T1000 (cell line): ENCODE measurements at regions not wholly inside any gene's neighbourhood (a gene's known extent, or its start where the extent isn't known, plus 50 kb on each side); places are given as distances from the start of the nearest gene placed in this dataset.
"Not testable (repeated sequence)": the region's sequence is repeated elsewhere in the genome, so short reads cannot be mapped to it uniquely, and the experiment has no call there.

Source experiments
- DNase-seq: peaks from one replicate; lab custom pipeline; 2025; ENCODE audit warnings: mixed read lengths; lab: John Stamatoyannopoulos, UW

DNA sequence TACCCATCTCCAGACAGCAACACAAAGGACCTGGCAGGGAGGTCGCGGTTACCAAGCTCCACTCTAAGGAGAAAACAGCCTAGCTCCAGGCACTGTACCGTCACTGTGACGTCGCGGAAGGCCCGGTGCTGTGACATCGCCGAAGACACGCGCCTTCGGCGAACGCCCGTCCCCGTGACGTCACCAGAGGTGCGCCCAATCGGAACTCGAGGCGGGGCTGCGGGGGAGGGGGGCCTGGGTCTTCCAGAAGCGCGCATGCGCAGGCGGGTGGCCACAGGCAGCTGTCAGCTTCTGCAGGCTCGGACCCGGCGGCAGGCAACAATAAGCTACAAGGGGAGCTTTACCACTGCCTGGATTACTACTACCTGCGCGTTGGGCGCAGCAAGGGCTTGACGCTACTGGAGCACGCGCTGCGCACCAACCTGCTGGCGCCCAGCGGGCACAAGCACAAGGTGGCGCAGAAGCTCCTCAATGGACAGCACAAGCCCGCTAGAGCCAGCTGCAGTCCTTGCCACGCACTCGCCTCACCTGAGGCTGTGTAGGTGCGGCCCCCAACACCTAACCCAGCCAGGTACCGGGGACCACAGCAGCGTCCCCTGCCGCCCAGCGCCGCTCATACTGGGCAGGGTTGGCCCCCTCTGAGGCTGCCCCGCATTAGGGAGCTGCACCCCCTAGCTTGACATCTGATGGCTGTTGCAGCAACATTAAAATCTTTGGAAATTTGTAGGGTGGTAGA is 208.4 kb downstream of the TPST1 start:
- peak; percentile 69 for DNase-seq

DNA sequence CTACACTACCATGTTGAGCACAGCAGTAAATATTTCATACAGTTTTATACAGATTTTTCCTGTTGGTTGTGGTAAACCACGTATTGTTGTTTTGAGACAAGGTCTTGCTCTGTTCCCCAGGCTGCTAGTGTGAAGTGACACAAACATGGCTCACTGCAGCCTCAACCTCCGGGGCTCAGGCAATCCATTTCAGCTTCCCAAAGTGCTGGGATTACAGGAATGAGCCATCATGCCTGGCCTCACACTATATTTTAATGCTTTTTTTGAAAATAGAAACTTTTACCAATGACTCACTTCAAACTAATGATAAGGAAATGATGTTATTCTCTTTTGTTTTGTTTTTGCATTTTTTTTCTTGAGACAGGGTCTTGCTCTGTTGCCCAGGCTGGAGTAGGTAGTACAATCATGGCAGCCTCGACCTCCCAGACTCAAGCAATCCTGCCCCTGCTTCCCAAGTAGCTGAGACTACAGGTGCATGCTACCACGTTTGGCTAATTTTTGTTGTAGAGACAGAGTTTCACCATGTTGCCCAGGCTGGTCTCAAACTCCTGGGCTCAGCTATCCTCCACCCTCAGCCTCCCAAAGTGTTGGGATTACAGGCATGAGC is 210.6 kb downstream of the TPST1 start:
- no peak for DNase-seq

DNA sequence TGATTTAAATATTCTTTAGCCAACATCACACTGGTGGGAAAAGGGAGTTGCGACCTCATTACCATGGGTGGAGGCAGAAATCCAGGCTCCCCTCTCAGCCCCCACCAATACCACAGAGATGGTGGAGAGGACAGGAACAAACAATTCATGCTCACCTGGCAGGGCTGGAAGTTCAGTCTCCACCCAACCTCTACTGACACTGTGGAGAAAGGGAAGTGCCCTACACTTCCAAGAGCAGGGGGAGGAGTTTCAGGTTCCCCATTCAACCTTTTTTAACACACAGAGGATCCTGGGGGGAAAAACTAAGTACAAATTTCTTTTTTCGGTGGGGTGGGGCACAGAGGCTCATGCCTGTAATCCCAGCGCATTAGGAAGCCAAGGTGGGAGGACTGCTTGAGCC is 210.1 kb upstream of the KCTD7 start:
- no peak for DNase-seq

DNA sequence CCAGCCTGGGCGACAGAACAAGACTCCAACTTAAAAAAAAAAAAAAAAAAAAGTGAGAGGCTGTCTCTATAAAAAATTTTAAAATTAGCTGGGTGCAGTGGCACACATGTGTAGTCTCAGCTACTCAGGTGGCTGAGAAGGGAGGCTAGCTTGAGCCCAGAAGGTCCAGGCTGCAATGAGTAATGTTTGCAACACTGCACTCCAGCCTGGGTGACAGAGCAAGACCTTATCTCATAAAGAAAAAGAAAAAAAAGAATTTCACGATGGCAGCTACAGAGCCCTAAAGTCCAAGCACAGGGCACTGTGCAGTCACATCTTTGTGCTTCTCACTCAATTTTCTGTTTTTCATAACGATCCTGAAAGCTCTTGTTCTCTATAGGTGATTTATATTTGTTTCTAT is 209.5 kb upstream of the KCTD7 start:
- no peak for DNase-seq

DNA sequence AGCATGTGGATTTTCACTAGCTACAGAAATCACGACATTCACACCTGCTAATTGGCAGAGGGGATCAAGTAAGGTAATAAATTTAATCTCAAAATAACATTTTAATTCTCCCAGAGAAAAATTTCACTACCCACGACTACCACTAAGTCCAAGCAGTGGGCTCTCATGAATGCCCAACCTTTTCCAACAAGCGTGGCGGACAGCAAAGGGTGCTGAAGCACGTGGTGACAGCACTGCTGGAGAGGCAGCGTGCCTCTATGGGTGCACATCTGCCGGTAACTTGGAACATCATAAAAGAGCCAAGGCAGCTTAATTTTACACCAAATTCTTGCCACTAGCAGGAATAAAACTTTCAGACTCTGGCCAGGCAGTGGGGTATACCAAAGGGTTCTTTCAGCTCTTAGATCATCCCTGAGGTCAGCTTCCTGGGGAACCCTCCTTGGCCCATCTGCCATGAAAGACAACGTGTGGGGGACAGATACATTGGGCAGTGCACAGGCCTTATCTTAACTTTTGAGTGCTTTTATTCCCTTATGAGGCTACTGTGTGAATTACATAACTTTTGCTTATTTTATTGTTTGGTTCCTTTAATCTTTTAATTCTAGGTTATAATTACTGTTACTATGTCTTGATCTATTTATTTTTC is 206.7 kb upstream of the KCTD7 start:
- no peak for DNase-seq

DNA sequence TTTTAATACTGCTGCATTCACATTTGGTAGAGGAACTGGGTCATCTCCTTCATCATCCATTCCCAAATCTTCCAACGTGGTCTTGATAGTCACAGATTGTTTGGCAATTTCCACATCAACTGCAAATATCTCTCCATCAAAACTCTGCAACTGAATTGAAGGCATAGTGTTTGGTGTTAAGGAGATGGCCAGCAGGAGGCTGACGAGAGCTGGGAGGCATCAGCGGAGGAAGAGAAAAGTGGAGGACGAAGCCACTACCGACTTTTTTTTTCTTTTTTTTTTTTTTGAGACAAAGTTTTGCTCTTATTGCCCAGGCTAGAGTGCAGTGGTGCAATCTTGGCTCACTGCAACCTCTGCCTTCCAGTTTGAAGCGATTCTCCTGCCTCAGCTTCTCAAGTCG is 205.0 kb upstream of the KCTD7 start:
- no peak for DNase-seq

DNA sequence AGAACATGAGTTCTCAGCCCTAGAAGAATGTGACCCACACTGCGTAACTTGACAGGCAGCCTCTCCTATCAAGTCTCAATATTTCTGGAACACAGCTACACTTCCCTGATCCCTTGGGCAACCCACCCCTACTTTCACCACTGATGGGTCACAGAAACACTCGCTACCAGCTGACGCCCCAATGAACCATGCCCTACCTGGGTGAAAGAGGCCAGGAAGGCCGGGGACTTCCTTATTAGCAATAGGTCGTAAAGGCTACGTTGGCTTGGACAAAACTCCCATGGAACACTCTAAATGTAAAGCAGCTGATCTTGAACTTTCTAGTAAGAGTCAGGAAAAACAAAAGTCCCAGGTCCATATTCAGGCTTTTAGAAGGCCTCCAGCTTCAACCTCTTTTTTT is 202.3 kb upstream of the KCTD7 start:
- DNase-seq = no peak

DNA sequence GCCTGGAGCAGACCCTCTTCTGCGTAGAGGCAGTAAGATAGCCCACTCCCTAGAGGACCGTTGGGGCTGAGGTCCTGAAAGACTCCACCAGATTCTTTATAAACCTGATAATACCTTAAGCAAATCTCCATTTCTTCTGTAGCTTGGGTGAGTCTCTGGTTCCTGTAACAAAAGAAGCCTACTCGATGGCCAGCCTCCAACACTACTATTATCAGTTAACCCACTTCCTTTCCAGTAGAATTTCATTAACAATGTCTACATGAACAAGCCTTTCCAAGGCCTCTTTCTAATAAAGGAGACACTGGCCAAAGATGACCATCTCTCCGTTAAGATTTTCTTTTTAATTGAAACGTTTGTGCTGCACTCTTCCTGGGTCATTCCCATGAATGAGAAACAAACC is 201.7 kb upstream of the KCTD7 start:
- no peak for DNase-seq

DNA sequence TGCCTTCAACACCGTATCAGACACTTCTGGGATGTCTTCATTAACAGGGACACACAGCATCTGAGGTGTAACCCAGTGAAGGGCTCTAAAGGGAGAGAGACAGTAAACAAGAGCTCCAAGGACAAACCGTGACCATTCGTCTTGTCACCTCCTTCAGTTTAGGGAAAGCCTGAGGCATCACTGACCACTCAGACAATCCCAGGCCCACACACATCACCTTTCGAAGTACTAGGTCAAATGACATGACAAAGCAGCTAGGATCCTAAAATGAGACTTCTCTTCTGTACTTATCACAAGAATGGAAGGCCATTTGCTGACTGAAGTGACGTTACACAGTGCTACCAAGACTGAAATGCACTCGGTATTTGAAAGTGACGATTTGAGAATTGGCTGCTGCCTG is 200.7 kb upstream of the KCTD7 start:
- no peak for DNase-seq

DNA sequence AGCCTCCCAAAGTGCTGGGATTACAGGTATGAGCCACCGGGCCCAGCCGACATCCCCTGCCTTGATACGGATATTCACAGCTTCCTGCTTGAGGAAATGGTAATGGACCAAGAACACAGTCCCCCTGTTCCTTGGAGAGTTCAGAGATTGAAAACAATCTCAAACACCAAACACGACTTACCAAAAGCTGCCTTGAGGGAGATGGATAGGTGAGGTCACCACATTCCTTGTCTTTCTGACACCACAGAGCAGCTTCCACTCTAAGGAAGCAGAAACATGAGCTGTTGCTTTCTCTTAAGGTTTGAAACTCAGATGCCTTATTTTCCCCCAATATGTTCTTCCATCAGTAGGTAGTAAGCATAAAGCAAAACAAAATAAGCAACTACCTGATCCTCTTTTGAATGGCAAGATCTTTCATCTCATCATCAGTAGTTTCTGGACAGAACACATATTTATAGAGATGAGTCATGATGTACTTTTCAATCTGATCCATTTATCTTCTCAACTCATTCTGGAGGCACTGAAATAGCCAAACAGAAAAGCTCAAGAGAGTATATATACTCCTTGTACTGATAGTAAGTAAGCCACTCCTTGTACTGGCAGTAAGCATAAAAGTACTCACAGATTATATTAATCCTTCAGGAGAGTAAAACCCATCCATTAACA is 199.1 kb upstream of the KCTD7 start:
- DNase-seq = no peak

DNA sequence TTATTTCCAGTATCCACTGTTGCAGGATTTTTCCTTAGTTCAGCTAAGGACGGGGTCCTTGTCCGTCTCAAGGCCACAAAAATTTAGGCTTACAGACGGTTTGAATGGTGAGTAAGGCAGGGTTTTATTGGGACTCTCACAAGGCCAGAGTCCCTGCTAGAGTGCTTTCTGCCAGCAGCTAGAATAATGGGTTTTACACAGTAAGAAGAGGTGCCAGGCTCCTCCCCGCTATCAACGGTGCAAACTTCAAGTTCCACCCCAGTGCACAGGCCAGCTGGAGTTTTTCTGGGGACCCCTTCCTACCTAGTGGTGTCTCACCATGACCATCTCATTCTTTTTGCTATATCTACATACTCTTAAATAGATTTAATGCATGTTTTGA is 198.5 kb upstream of the KCTD7 start:
- no peak for DNase-seq

DNA sequence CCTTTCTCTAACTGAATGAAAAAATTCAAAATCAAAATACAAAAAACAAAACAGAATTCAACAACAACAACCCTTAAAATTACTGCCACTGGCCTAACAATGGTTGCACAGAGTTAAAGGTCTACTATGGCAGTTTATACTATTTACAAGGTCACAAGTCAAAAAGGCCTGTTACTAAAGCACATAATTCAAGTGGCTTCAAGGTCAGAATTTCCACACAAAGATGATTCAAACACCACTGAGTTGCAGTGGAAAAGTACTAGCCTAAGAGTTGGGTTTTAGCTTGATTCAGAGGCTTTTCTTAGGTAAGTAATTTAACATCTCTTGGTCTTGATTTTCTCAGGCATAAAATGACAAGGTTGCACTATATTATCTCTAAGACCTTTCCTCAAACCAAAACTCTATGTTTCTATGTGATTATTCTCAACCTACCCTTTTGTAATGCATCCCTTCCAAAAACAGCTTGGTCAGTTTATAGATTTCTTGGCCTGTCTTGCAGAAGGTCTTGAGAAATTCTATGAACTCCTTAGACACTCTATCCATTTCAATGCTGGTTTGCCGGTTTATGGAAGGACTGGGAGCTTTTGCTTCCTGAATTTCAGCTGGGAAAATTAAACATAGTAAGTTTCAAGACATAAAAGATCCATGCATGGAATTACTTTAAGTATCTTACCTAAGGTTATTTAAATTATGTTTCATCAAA is 189.8 kb upstream of the KCTD7 start:
- not testable (repeated sequence) for DNase-seq

DNA sequence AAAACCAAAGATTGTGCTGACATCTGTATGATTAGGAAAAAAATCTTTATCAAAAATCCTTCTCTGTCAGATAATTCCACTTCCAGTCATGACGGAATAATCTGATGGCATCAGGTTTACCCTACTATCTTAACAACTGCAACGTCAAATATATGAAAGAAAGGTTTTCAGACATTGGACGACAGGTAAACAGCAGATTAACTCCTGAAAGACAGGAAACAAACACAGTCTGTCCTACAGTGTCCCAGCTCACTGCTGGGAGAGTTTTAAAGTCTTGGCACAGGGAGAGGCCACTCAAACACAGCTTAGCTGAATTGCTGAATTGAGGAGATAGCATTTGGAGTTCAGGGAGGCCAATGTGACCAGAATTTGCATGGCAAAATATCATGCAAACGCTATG is 186.3 kb upstream of the KCTD7 start:
- no peak for DNase-seq

DNA sequence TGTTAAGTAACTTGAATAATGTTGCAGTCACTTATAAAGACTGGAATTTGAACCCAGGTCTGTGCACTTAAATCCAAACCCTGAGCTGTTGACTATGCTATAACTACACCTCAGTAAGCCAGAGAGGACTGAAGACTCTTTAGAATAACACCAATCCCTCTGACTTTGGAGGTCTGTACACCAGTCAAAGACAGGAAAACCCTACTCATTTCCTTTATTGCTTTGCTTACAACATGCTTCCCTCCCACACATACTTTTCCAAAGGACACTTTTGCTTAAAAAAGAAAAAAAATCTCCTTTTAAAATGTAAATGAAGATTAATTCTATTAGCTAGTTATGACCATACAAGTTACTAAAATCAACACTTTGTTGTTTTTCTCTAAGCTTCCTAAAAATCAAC is 184.7 kb upstream of the KCTD7 start:
- no peak for DNase-seq

DNA sequence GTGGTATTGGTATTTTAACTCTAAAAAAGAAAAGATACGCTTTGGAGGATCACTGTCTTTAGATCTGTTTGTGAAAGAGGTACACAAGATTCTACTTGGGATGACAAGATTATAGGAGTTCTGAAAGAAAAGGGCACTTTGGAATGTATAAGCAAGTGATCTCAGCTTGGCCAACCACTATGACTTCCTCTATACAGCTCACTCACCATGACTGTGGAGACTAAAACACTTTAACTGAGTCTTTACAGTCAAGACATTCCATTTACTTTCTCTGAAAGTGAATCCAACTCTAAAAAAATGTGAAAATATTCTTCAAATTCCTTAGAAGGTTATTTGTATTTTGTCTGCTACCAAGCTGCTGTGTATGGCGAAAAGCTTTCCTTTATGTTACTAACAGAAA is 181.7 kb upstream of the KCTD7 start:
- not testable (repeated sequence) for DNase-seq

DNA sequence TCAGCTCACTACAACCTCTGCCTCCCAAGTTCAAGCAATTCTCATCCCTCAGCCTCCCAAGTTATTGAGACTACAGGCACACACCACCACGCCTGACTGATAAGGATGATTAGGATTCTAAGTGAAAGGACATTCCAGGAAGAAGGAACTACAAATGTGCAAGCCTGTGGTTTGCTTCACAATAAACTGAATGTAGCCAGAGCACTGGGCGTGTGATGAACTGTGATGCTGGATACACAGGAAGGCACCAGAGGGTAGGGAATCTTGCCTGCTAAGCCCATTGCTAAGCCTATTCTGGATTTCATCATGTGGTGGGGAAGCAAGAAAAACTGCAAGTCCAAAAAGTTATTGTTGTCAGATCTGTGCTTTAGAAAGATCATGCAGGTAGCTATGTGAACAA is 177.9 kb upstream of the KCTD7 start:
- not testable (repeated sequence) for DNase-seq

DNA sequence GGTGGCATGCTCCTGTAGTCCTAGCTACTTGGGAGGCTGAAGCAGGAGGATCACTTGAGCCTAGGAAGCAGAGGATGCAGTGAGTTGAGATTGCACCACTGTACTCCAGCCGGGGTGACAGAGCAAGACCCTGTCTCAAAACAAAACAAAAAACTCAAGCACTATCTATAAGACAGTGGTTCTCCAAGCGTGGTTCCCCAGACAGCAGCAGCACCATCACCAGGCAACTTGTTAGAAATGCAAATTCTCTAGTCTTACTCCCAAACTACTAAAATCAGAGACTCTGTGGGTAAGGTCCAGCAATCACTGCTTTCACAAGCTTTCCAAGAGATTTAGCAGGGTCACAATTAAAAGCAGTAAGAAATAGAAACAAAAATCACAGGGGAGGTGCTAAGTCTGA is 177.0 kb upstream of the KCTD7 start:
- not testable (repeated sequence) for DNase-seq

DNA sequence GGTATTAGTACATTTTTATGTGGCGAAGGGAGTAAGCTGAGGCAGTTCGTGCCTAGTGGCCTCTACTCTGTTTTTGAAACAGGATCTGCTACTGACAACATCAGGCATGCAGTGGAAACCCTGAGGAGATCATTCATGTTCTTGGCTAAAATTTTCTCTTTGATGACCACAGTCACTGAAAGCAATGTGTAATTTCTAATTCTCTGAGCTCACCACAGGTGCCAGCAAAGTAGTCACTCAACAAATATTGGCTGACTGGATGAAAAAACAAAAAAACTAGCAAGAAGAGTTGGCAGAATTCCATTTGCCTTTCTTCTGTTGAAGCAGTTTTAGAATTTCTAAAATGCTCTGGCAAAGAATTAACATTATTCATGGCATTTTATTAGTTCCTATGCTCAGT is 176.5 kb upstream of the KCTD7 start:
- DNase-seq = no peak

DNA sequence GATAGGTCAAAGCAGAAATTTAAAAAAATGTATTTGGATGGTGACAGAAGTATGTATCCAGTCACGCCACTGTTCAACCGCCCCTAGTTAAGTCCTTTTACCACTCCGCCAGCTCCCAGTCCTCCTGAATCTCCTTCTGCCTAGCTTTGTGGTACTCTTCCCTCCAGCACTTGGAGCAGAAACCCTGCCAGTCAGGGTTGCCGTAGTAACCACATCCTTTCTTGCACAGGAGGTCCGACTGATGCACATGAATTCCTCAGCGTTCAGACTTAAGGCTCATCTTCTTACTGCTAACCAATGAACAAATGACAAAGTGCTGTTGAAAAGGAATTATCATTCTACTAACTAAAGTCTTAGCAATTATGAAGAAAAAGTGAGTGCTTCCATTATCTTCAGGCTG is 175.3 kb upstream of the KCTD7 start:
- no peak for DNase-seq

DNA sequence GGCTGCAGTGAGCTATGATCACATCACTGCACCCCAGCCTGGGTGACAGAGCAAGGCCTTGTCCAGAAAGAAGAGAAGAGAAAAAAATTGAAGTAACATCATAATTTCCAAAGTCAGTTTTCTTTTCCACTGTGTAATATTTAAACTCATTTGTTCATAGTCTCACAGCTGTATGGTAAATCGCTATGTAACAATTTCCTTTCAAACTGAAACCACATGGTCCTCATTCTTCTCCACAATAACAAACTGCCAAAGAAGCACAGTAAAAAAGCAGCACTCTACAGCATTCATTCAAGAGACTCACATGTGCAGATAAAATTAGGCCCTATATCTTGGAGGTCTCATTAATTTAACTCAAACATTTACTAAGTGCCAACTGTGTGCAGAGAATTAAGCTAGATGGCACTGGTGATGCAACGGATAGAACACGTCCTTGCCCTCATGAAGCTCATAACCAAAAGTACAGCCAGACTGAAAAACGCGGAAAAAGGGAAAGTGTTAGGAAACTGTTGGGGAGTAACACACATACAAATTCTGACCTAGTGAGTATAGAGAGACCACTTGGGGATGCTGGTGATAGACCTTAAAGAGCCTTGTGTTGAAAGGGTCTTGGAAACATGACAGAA is 174.0 kb upstream of the KCTD7 start:
- DNase-seq = no peak

DNA sequence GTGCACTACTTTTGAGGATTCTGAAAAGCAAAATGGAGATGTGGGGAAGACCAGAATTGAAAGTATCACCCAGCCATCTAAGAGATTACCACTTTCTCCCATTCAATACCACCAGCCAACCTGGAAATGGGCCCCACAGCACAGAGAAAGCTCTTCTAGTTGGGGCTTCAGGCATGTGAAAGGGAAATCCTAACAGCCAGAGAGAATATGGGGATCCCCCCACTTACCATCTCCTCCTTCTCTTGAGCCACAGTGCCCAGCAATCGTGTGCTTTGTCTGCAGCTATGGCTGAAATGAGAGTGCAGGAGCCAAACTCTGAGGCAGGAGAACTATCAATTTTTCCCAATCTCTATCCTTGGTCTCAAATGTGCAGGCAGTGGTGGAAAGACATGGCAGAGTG is 173.2 kb upstream of the KCTD7 start:
- DNase-seq = not testable (repeated sequence)

DNA sequence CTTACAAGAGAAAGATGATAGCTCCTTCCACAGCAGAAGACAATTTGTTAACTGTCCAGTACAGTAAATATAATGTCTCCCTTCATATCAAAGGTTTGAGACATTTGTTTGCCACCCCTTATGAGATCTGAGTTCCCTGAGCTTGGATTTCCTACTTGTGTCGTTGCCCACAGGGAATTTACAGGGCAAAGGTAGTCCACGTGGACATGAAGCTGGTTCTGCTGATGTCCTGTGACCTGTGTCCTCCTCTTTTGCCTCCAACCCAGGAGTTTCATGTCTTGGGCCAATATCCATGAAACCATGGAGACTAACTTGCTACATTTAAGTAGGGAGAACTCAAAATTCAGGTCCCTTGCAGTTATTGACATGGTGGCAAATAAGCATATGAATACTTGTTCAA is 172.2 kb upstream of the KCTD7 start:
- DNase-seq = not testable (repeated sequence)
